A549 (cell line): ENCODE measurements at regions not wholly inside any gene's neighbourhood (a gene's known extent, or its start where the extent isn't known, plus 50 kb on each side); places are given as distances from the start of the nearest gene placed in this dataset.

ENCODE experiments used
- ATAC-seq, 2 experiments: fragments of 200-7000 bp in 1 of 2; fragments of >200 bp in 1 of 2; cut with Nextera tagmentation in 1 of 2; cut with Tn5 transposase in 1 of 2; 3 replicates each; pipeline versions ENCODE4 v1.8.0 to v1.9.1; 2018 to 2020; ENCODE audit warnings: mild to moderate bottlenecking in 1 of 2, moderate library complexity in 1 of 2
- CTCF ChIA-PET: fragments of 300-600 bp; sonication (Branson Sonifier 250); formaldehyde crosslinking; extraction: SDS; loops from one replicate; lab custom pipeline; 2021; ENCODE audit warnings: antibody characterized with exemption, inconsistent platforms; lab: Yijun Ruan, JAX
- POLR2A ChIA-PET: fragments of 350-600 bp; formaldehyde crosslinking; extraction: SDS; loops from one replicate; lab custom pipeline; 2021; ENCODE audit warnings: antibody characterized with exemption, inconsistent platforms; lab: Yijun Ruan, JAX
- DNase-seq, 2 experiments: peaks; one replicate each; pipeline versions ENCODE4 v3.0.0 to v3.0.0-alpha.2; 2011 to 2016; ENCODE audit warnings: low read depth in 1 of 2, low spot score in 1 of 2
- FAIRE-seq: peaks from 2 replicates; lab custom pipeline; 2011; peaks lifted over from hg19 to GRCh38; lab: Jason Lieb, UNC
- H3K27ac ChIP-seq, 2 experiments: fragments of >200 bp; sonication (Bioruptor Twin); formaldehyde crosslinking; 3 replicates each; pipeline ENCODE4 v1.5.1; 2016 to 2017
- H3K4me1 ChIP-seq: fragments of >200 bp; sonication (Bioruptor Twin); formaldehyde crosslinking; 3 replicates; pipeline ENCODE4 v1.6.1; 2016
- H3K4me2 ChIP-seq: fragments of >200 bp; sonication (Bioruptor Twin); formaldehyde crosslinking; 3 replicates; pipeline ENCODE4 v1.6.1; 2016
- H3K4me3 ChIP-seq: fragments of >200 bp; sonication (Bioruptor Twin); formaldehyde crosslinking; 3 replicates; pipeline ENCODE4 v1.5.1; 2016
- H3K9me3 ChIP-seq: fragments of >200 bp; sonication (Bioruptor Twin); formaldehyde crosslinking; 3 replicates; pipeline ENCODE4 v1.6.1; 2016
- BCL3 ChIP-seq: fragments of >200 bp; sonication (Bioruptor Twin); formaldehyde crosslinking; IDR thresholded peaks from 3 replicates; pipeline ENCODE4 v1.6.1; 2016
- BHLHE40 ChIP-seq: IDR thresholded peaks from 2 replicates; pipeline ENCODE4 v1.6.1; 2012; ENCODE audit warnings: low read depth, low read length, inconsistent platforms
- CBX2 ChIP-seq: fragments of 200-600 bp; sonication (generic); IDR thresholded peaks from 2 replicates; pipeline ENCODE4 v1.6.1; 2016; ENCODE audit warnings: low read depth, mild to moderate bottlenecking, borderline replicate concordance
- CHD2 ChIP-seq: fragments of 150-350 bp; IDR thresholded peaks from 2 replicates; pipeline ENCODE4 v1.6.1; 2014; ENCODE audit warnings: low read length; ENCODE audit not compliant: partially characterized antibody
- ELK1 ChIP-seq: fragments of 150-350 bp; IDR thresholded peaks from 2 replicates; pipeline ENCODE4 v1.6.1; 2014; ENCODE audit warnings: low read depth, mild to moderate bottlenecking, low read length
- EP300 ChIP-seq, 2 experiments: fragments of >200 bp; sonication (Bioruptor Twin); formaldehyde crosslinking; IDR thresholded peaks; 2 replicates in 1 of 2; 3 replicates in 1 of 2; pipeline ENCODE4 v1.6.1; 2016 to 2017
- ESRRA ChIP-seq: fragments of 150-350 bp; IDR thresholded peaks from 2 replicates; pipeline ENCODE4 v1.6.1; 2014; ENCODE audit warnings: mild to moderate bottlenecking, low read length, borderline replicate concordance
- FOSB ChIP-seq: fragments of 250-450 bp; sonication (Bioruptor Pico); IDR thresholded peaks from 2 replicates; pipeline ENCODE4 v1.5.0; 2020; ENCODE audit warnings: mild to moderate bottlenecking, moderate library complexity
- HEYL ChIP-seq: fragments of 250-450 bp; sonication (Bioruptor Pico); IDR thresholded peaks from 2 replicates; pipeline ENCODE4 v1.8.0; 2021; ENCODE audit warnings: mild to moderate bottlenecking, moderate library complexity
- KDM1A ChIP-seq: fragments of 200-600 bp; sonication (generic); IDR thresholded peaks from 2 replicates; pipeline ENCODE4 v1.6.1; 2016; ENCODE audit warnings: low read depth, mild to moderate bottlenecking
- MAX ChIP-seq: IDR thresholded peaks from 2 replicates; pipeline ENCODE4 v1.6.1; 2012
- NR3C1 ChIP-seq: fragments of >200 bp; sonication (Bioruptor Twin); formaldehyde crosslinking; IDR thresholded peaks from 3 replicates; pipeline ENCODE4 v1.6.1; 2017
- PHF8 ChIP-seq: fragments of 200-600 bp; sonication (generic); IDR thresholded peaks from 2 replicates; pipeline ENCODE4 v1.6.1; 2016; ENCODE audit warnings: low read depth, mild to moderate bottlenecking, antibody characterized with exemption, moderate library complexity, borderline replicate concordance
- RAD21 ChIP-seq, 2 experiments: fragments of >200 bp in 1 of 2; sonication (Bioruptor Twin) in 1 of 2; formaldehyde crosslinking in 1 of 2; IDR thresholded peaks in 1 of 2; conservative IDR thresholded peaks in 1 of 2; 2 replicates in 1 of 2; 3 replicates in 1 of 2; pipeline ENCODE4 v1.6.1; 2012 to 2018; ENCODE audit warnings: inconsistent platforms in 1 of 2
- RARB ChIP-seq: fragments of 250-450 bp; sonication (Bioruptor Pico); IDR thresholded peaks from 2 replicates; pipeline ENCODE4 v1.8.0; 2021; ENCODE audit warnings: mild to moderate bottlenecking, moderate library complexity
- RNF2 ChIP-seq: fragments of 200-600 bp; sonication (generic); IDR thresholded peaks from 2 replicates; pipeline ENCODE4 v1.6.1; 2016; ENCODE audit warnings: low read depth, mild to moderate bottlenecking, antibody characterized with exemption, moderate library complexity, borderline replicate concordance
- SMC3 ChIP-seq: fragments of >200 bp; sonication (Bioruptor Twin); formaldehyde crosslinking; IDR thresholded peaks from 3 replicates; pipeline ENCODE4 v1.6.1; 2018; ENCODE audit warnings: inconsistent platforms
- SREBF2 ChIP-seq: fragments of 450-650 bp; IDR thresholded peaks from 2 replicates; pipeline ENCODE4 v1.6.1; 2014; ENCODE audit warnings: mild to moderate bottlenecking, moderate library complexity
- TFCP2L1 ChIP-seq: fragments of 250-450 bp; sonication (Bioruptor Pico); IDR thresholded peaks from 2 replicates; pipeline ENCODE4 v1.5.0; 2021; ENCODE audit warnings: mild to moderate bottlenecking
- ZNF302 ChIP-seq: fragments of 250-450 bp; sonication (Bioruptor Pico); IDR thresholded peaks from 2 replicates; pipeline ENCODE4 v1.9.0; 2021; ENCODE audit warnings: inconsistent platforms, mild to moderate bottlenecking, moderate library complexity
- WGBS: methylation state at CpG from one replicate; pipeline ENCODE4 v1.1.6; 2017; ENCODE audit errors: missing lambda C conversion rate; 5-methylcytosine and 5-hydroxymethylcytosine counted together
- TF ChIP-seq, protein P1 (sequence below): fragments of >200 bp; sonication (Bioruptor Twin); formaldehyde crosslinking; IDR thresholded peaks from 2 replicates; pipeline ENCODE4 v1.6.1; 2016

GRCh38 chr18:10397004-10397403, 57.4 kb upstream of the APCDD1 start:
- no peak for DNase-seq
- TF ChIP-seq MAX (no peak), TFCP2L1 (CRISPR knock-in tag) (no peak), CHD2 (no peak), HEYL (CRISPR knock-in tag) (no peak), ELK1 (no peak), PHF8 (no peak), KDM1A (no peak)
- TF ChIP-seq, protein P1, sequence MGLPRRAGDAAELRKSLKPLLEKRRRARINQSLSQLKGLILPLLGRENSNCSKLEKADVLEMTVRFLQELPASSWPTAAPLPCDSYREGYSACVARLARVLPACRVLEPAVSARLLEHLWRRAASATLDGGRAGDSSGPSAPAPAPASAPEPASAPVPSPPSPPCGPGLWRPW = no peak
- ChIA-PET POLR2A (no interaction called here), CTCF (interaction anchor here (0.7 kb wide), 1 partner anchor 85 kb away, joined by 3 read pairs; no protein-coding TSS in a partner anchor)
- no peaks in the 10 kb centered on the region for H3K4me1 ChIP-seq
- H3K4me3 ChIP-seq = no peak overlapping the region
- FAIRE-seq = no peak
- no peak for ATAC-seq
- H3K4me2 ChIP-seq = no peak overlapping the region
- 28% methylated on average over 4 of the region's 4 CpGs for WGBS
- H3K27ac ChIP-seq = no peak overlapping the region
- no peaks in the 10 kb centered on the region for H3K9me3 ChIP-seq

DNA sequence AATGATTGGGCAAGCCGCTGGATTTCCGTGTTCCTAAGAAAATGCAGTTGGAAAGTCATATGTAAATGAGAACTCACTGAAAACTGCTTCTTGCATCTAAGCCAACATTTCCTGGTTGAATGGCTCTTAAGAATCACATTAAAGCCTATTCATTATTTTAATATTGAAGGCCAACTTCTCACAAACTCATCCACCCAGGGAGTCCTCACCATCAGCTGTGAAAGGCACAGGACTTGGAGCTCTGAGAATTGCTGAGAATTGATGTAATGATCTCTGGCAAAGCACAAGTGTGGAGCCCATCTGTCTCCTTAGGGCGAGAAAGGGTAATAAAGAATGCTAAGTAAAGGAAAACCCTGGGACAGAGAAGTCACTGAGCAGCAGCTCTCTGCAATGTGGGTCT, 55.9 kb upstream of the APCDD1 start:
- Histone ChIP-seq H3K4me3 (no peak overlapping the region), H3K27ac (no peak overlapping the region), H3K4me1 (no peaks in the 10 kb centered on the region), H3K4me2 (no peak overlapping the region), H3K9me3 (no peaks in the 10 kb centered on the region)
- POLR2A ChIA-PET = no interaction called here
- TF ChIP-seq BHLHE40 (no peak), CBX2 (no peak), ESRRA (no peak), SMC3 (no peak)
- FAIRE-seq (no peak), ATAC-seq (no peak), DNase-seq (no peak)
- CTCF ChIA-PET = no interaction called here
- 38% methylated on average over 3 of the region's 3 CpGs for WGBS

DNA sequence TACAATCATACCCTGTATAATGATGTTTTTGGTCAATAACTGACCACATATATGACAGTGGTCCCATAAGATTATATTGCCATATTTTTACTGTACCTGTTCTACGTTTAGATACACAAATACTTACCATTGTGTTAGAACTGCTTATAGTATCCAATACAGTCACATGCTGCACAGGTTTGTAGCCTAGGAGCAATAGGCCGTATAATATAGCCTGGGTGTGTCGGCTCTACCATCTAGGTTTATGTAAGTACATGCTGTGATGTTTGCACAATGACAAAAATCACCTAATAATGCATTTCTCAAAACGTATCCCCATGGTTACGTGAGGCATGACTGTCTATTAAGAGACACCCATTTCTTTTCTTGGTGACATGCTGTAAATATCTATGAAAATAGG, 55.0 kb upstream of the APCDD1 start:
- Histone ChIP-seq H3K4me2 (no peak overlapping the region), H3K4me3 (no peak overlapping the region), H3K27ac (no peak overlapping the region), H3K4me1 (no peaks in the 10 kb centered on the region), H3K9me3 (no peaks in the 10 kb centered on the region)
- WGBS = 36% methylated on average over 5 of the region's 5 CpGs
- no peak for FAIRE-seq
- DNase-seq = no peak
- CTCF ChIA-PET = no interaction called here
- ATAC-seq = no peak
- POLR2A ChIA-PET = no interaction called here
- no peak for TF ChIP-seq ZNF302 (CRISPR knock-in tag)
- no peak for TF ChIP-seq NR3C1

- no peaks in the 10 kb centered on the region for H3K4me1 ChIP-seq
- DNase-seq = no peak
- no peak overlapping the region for H3K27ac ChIP-seq
- H3K4me2 ChIP-seq = no peak overlapping the region
- TF ChIP-seq SREBF2 (no peak), RARB (CRISPR knock-in tag) (no peak), FOSB (no peak), ZNF302 (CRISPR knock-in tag) (no peak), BCL3 (no peak), HEYL (CRISPR knock-in tag) (no peak), NR3C1 (no peak), EP300 (IDR thresholded peaks at IDR 0.05) (no peak), RAD21 (conservative IDR thresholded peaks at IDR 0.05 in 1 of 2, IDR thresholded peaks at IDR 0.05 in 1 of 2) (no peak), RNF2 (no peak)
- no peak for FAIRE-seq
- ATAC-seq = no peak
- 29% methylated on average over 11 of the region's 11 CpGs for WGBS
- ChIA-PET CTCF (no interaction called here), POLR2A (no interaction called here)
- no peaks in the 10 kb centered on the region for H3K9me3 ChIP-seq
- H3K4me3 ChIP-seq = no peak overlapping the region
Observed at GRCh38 chr18:10400534-10401307, 53.7 kb upstream of the APCDD1 start.
